CD4-positive, alpha-beta T cell treated with Interleukin-10 for 1 hour (primary cell): ENCODE measurements at regions not wholly inside any gene's neighbourhood (a gene's known extent, or its start where the extent isn't known, plus 50 kb on each side); places are given as distances from the start of the nearest gene placed in this dataset.

ENCODE experiments used
- DNase-seq: peaks from one replicate; pipeline ENCODE4 v3.0.0-alpha.2; 2020

GRCh38 chr20:52921340-52921739 is 50.8 kb upstream of the TSHZ2 start:
- no peak for DNase-seq

GRCh38 chr20:52918311-52918710 is 53.8 kb upstream of the TSHZ2 start:
- DNase-seq = no peak

GRCh38 chr20:52915564-52915963 is 56.6 kb upstream of the TSHZ2 start:
- no peak for DNase-seq

GRCh38 chr20:52914870-52915269 is 57.3 kb upstream of the TSHZ2 start:
- no peak for DNase-seq

- DNase-seq = no peak
Measured at GRCh38 chr20:52913650-52914387, 58.3 kb upstream of the TSHZ2 start.

GRCh38 chr20:52905241-52905994 is 66.7 kb upstream of the TSHZ2 start:
- DNase-seq = no peak

- DNase-seq = no peak
Measured at GRCh38 chr20:52904837-52905236, 67.3 kb upstream of the TSHZ2 start.

GRCh38 chr20:52899041-52899608 is 73.0 kb upstream of the TSHZ2 start:
- no peak for DNase-seq

GRCh38 chr20:52896348-52896747 is 75.8 kb upstream of the TSHZ2 start:
- no peak for DNase-seq

- no peak for DNase-seq
Measured at GRCh38 chr20:52895701-52896100, 76.5 kb upstream of the TSHZ2 start.

GRCh38 chr20:52895235-52895634 is 76.9 kb upstream of the TSHZ2 start:
- no peak for DNase-seq

GRCh38 chr20:52893498-52893897 is 78.7 kb upstream of the TSHZ2 start:
- no peak for DNase-seq

GRCh38 chr20:52892023-52892422 is 80.1 kb upstream of the TSHZ2 start:
- no peak for DNase-seq

GRCh38 chr20:52890130-52890529 is 82.0 kb upstream of the TSHZ2 start:
- no peak for DNase-seq

- DNase-seq = no peak
Measured at GRCh38 chr20:52889225-52889624, 82.9 kb upstream of the TSHZ2 start.

GRCh38 chr20:52888096-52888495 is 84.1 kb upstream of the TSHZ2 start:
- no peak for DNase-seq

- DNase-seq = no peak
Measured at GRCh38 chr20:52880997-52881396, 91.2 kb upstream of the TSHZ2 start.

- no peak for DNase-seq
Measured at GRCh38 chr20:52880259-52880658, 91.9 kb upstream of the TSHZ2 start.

- DNase-seq = no peak
Measured at GRCh38 chr20:52874241-52874640, 97.9 kb upstream of the TSHZ2 start.

GRCh38 chr20:52869698-52870501 is 102.3 kb upstream of the TSHZ2 start:
- DNase-seq = no peak

GRCh38 chr20:52869276-52869675 is 102.9 kb upstream of the TSHZ2 start:
- DNase-seq = no peak

GRCh38 chr20:52867305-52867704 is 104.9 kb upstream of the TSHZ2 start:
- no peak for DNase-seq

GRCh38 chr20:52864916-52865605 is 107.1 kb upstream of the TSHZ2 start:
- DNase-seq = no peak
